ENCODE measurements at regions not wholly inside any gene's neighbourhood (a gene's known extent, or its start where the extent isn't known, plus 50 kb on each side); places are given as distances from the start of the nearest gene placed in this dataset.

DNA sequence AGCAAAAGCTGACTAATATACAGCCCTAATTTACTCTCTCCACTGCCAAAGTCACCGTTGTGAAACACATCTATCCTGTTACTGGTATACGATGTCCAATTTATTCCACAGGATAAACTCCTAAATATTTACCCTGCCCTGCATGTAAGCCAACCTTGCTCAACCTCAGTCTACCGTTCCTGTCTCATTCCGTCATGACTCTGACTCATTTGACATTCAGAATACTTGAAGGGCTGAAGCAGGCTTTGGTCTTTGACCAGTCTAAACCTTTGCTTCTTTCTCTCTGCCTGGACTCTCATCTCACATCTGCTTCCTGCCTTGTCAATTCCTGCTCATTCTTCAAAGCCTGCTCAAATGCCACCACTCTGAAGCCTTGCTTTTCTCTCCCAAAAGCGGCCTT lies 157.5 kb downstream of the SCP2D1 start:
- Histone ChIP-seq H3K27ac (ENCODE audit: low read length) (no peak overlapping the region), H3K9me3 (ENCODE audit: control insufficient read depth, low read length) (no peaks in the 10 kb centered on the region), H3K4me3 (ENCODE audit: low read length) (no peak overlapping the region), H3K27me3 (ENCODE audit: control insufficient read depth, insufficient read depth) (no peaks in the 10 kb centered on the region), H3K4me1 (ENCODE audit: control insufficient read depth, insufficient read depth, low read length) (peaks cover 2% of the 10 kb centered on the region)
- ATAC-seq (no peak), DNase-seq (no peak)
- 92% methylated on average over 5 of the region's 5 CpGs for WGBS
- intact Hi-C loops (cut with DNase I): no loop called here

- ATAC-seq: no peak
- intact Hi-C loops (cut with DNase I): no loop called here
- Histone ChIP-seq H3K4me3 (ENCODE audit: low read length) (no peak overlapping the region), H3K27ac (ENCODE audit: low read length) (no peak overlapping the region), H3K4me1 (ENCODE audit: control insufficient read depth, insufficient read depth, low read length) (peaks cover 2% of the 10 kb centered on the region), H3K27me3 (ENCODE audit: control insufficient read depth, insufficient read depth) (no peaks in the 10 kb centered on the region), H3K9me3 (ENCODE audit: control insufficient read depth, low read length) (no peaks in the 10 kb centered on the region)
- no peak for DNase-seq
- WGBS: 59% methylated on average over 2 of the region's 2 CpGs
Observed at GRCh38 chr20:18971574-18971973, 158.0 kb downstream of the SCP2D1 start.

GRCh38 chr20:18972251-18972876 lies 158.8 kb downstream of the SCP2D1 start:
- no peaks in the 10 kb centered on the region for H3K27me3 ChIP-seq (ENCODE audit: control insufficient read depth, insufficient read depth)
- DNase-seq (no peak), ATAC-seq (no peak)
- intact Hi-C loops (cut with DNase I): no loop called here
- WGBS: 78% methylated on average over 3 of the region's 3 CpGs
- H3K9me3 ChIP-seq (ENCODE audit: control insufficient read depth, low read length): no peaks in the 10 kb centered on the region
- no peak overlapping the region for H3K27ac ChIP-seq (ENCODE audit: low read length)
- peaks cover 2% of the 10 kb centered on the region for H3K4me1 ChIP-seq (ENCODE audit: control insufficient read depth, insufficient read depth, low read length)
- H3K4me3 ChIP-seq (ENCODE audit: low read length): no peak overlapping the region

DNA sequence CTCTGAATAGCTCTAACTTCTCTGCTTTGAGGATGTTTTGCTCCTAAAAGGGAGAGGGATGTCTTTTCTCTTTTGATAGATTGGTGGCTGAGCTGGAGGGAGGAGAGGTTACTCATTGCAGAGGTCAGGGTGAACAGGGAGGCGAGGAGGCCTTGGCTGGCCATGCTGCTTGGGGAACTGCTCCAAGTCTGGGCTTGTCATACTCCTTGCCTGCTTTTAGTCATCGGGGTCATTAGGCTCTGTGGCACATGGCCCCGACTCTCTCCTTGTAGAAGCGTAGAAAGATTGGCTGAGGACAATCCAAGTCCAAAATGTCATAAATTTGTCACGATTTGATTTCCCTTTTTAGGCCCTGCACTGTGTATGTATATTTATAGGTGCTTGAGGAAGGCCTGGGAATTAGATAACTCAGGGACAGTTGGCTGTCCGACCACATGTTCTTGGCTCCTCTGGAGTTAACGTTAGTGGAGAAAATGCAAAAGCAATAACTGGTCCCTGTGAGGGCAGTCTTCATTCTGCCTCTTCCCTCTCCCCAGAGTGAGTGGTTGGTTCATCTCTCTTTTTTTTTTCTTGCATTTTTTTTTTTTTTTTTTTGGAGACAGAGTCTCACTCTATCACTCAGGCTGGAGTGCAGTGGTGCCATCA lies 160.1 kb downstream of the SCP2D1 start:
- H3K27ac ChIP-seq (ENCODE audit: low read length): no peak overlapping the region
- no peaks in the 10 kb centered on the region for H3K9me3 ChIP-seq (ENCODE audit: control insufficient read depth, low read length)
- WGBS: 47% methylated on average over 7 of the region's 7 CpGs
- H3K4me3 ChIP-seq (ENCODE audit: low read length): no peak overlapping the region
- DNase-seq (peak; percentile 65 to 81 (median 72)), ATAC-seq (peak; percentile 89 to 92)
- peaks cover 2% of the 10 kb centered on the region for H3K4me1 ChIP-seq (ENCODE audit: control insufficient read depth, insufficient read depth, low read length)
- H3K27me3 ChIP-seq (ENCODE audit: control insufficient read depth, insufficient read depth): no peaks in the 10 kb centered on the region
- intact Hi-C loops (cut with DNase I): no loop called here

GRCh38 chr20:18974660-18975059 lies 161.1 kb downstream of the SCP2D1 start:
- WGBS: 76% methylated on average over 1 of the region's 1 CpG
- H3K4me3 ChIP-seq (ENCODE audit: low read length): no peak overlapping the region
- intact Hi-C loops (cut with DNase I): no loop called here
- no peaks in the 10 kb centered on the region for H3K27me3 ChIP-seq (ENCODE audit: control insufficient read depth, insufficient read depth)
- DNase-seq (no peak), ATAC-seq (no peak)
- no peak overlapping the region for H3K27ac ChIP-seq (ENCODE audit: low read length)
- H3K4me1 ChIP-seq (ENCODE audit: control insufficient read depth, insufficient read depth, low read length): peaks cover 2% of the 10 kb centered on the region
- H3K9me3 ChIP-seq (ENCODE audit: control insufficient read depth, low read length): no peaks in the 10 kb centered on the region

DNA sequence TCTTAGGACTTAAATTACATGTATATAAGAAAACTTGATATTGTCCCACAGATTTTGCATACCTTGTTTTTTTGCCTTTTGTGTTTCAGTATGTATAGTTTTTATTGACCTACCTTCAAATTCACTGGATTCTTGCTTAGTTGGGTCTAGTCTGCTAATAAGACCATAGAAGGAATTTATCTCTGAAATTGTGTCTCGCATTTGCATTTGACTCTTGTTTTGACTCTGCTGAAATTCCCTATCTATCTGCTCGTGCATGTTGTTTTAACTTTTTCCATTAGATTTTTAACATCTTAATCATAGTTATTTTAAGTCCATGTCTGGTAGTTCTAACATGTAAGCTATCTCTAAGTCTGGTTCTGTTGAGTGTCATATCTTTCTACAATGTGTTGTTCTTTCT lies 163.9 kb downstream of the SCP2D1 start:
- Histone ChIP-seq H3K27me3 (ENCODE audit: control insufficient read depth, insufficient read depth) (no peaks in the 10 kb centered on the region), H3K4me1 (ENCODE audit: control insufficient read depth, insufficient read depth, low read length) (no peaks in the 10 kb centered on the region), H3K27ac (ENCODE audit: low read length) (no peak overlapping the region), H3K9me3 (ENCODE audit: control insufficient read depth, low read length) (no peaks in the 10 kb centered on the region), H3K4me3 (ENCODE audit: low read length) (no peak overlapping the region)
- WGBS: 53% methylated on average over 2 of the region's 2 CpGs
- no peak for DNase-seq
- no peak for ATAC-seq
- intact Hi-C loops (cut with DNase I): no loop called here

- DNase-seq (no peak), ATAC-seq (no peak)
- no peaks in the 10 kb centered on the region for H3K4me1 ChIP-seq (ENCODE audit: control insufficient read depth, insufficient read depth, low read length)
- no peak overlapping the region for H3K4me3 ChIP-seq (ENCODE audit: low read length)
- no peak overlapping the region for H3K27ac ChIP-seq (ENCODE audit: low read length)
- 66% methylated on average over 2 of the region's 2 CpGs for WGBS
- H3K27me3 ChIP-seq (ENCODE audit: control insufficient read depth, insufficient read depth): no peaks in the 10 kb centered on the region
- intact Hi-C loops (cut with DNase I): no loop called here
- H3K9me3 ChIP-seq (ENCODE audit: control insufficient read depth, low read length): no peaks in the 10 kb centered on the region
Observed at GRCh38 chr20:18978311-18978710, 164.7 kb downstream of the SCP2D1 start.

DNA sequence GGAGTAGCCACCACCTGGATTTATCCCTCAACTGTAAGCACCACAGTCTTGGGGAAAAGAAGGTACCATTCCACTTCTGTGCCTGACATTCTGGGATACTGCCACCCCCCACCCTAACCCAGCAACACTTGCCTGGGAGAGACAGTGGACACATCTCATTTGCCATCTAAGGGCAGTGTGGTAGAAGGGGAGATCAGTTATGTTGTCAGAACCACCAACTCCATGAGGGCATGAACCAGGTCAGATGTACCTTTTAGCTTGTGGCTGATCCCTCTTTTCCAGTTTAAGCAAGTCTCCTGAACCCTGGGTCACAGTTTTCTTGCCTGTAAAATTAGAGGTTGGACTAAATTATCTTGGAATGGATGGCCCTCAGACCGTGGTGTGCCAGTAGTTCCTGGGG lies 165.5 kb downstream of the SCP2D1 start:
- Histone ChIP-seq H3K9me3 (ENCODE audit: control insufficient read depth, low read length) (no peaks in the 10 kb centered on the region), H3K4me1 (ENCODE audit: control insufficient read depth, insufficient read depth, low read length) (no peaks in the 10 kb centered on the region), H3K4me3 (ENCODE audit: low read length) (no peak overlapping the region), H3K27ac (ENCODE audit: low read length) (no peak overlapping the region), H3K27me3 (ENCODE audit: control insufficient read depth, insufficient read depth) (no peaks in the 10 kb centered on the region)
- ATAC-seq (no peak), DNase-seq (no peak)
- intact Hi-C loops (cut with DNase I): no loop called here
- WGBS: 35% methylated on average over 1 of the region's 1 CpG

DNA sequence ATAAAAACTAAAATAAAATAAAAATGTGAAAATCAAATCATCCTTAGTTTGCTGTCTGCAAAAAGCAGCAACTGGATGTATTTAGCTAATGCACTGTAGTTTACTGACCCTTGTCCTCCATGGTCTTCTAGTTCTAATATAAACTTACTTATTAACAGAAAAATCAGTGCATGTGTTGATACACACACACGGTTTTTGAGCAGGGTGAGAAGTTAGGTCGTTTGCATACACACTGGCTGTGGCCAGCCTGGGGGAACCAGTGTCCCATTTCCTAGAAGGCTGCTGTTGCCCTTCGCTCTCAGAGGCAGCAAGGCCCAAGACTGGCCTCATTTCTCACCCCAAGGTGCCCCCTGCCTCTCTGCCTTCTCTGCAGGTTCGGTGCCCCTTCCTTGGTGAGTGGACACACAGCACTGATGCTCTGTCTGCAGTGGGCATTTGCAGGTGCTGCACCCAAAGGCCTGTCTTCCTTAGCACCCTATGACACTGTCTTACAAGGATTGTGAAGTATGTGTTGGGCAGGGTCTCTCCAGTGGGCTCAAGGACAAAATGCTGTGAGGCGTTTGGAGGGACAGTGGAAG lies 168.5 kb downstream of the SCP2D1 start:
- Histone ChIP-seq H3K4me3 (ENCODE audit: low read length) (no peak overlapping the region), H3K27ac (ENCODE audit: low read length) (no peak overlapping the region), H3K4me1 (ENCODE audit: control insufficient read depth, insufficient read depth, low read length) (peaks cover 2% of the 10 kb centered on the region), H3K9me3 (ENCODE audit: control insufficient read depth, low read length) (no peaks in the 10 kb centered on the region), H3K27me3 (ENCODE audit: control insufficient read depth, insufficient read depth) (no peaks in the 10 kb centered on the region)
- ATAC-seq (no peak), DNase-seq (no peak)
- 67% methylated on average over 5 of the region's 5 CpGs for WGBS
- intact Hi-C loops (cut with DNase I): no loop called here

DNA sequence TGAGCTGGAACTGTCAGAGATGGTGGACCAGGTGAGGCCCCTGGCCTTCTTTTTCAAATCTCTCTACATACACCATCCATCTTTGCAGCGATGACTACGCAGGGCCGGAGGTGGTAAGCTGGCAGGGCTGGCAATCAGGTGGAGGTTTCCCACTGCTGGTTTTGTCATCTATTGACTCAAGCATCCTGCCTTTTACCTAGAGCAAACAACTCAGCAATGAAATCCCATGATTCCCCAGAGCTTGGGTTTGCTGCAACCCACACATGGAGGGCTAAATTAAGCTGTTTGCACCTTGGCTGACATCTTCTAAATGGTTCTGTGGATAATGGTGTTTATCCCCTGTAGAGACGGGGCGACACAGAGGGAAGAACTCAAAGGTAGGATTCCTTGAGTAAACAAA lies 170.2 kb downstream of the SCP2D1 start:
- DNase-seq: no peak
- Histone ChIP-seq H3K4me1 (ENCODE audit: control insufficient read depth, insufficient read depth, low read length) (peaks cover 2% of the 10 kb centered on the region), H3K9me3 (ENCODE audit: control insufficient read depth, low read length) (no peaks in the 10 kb centered on the region), H3K27ac (ENCODE audit: low read length) (no peak overlapping the region), H3K27me3 (ENCODE audit: control insufficient read depth, insufficient read depth) (no peaks in the 10 kb centered on the region), H3K4me3 (ENCODE audit: low read length) (no peak overlapping the region)
- WGBS: 88% methylated on average over 5 of the region's 5 CpGs
- no peak for ATAC-seq
- intact Hi-C loops (cut with DNase I): no loop called here

DNA sequence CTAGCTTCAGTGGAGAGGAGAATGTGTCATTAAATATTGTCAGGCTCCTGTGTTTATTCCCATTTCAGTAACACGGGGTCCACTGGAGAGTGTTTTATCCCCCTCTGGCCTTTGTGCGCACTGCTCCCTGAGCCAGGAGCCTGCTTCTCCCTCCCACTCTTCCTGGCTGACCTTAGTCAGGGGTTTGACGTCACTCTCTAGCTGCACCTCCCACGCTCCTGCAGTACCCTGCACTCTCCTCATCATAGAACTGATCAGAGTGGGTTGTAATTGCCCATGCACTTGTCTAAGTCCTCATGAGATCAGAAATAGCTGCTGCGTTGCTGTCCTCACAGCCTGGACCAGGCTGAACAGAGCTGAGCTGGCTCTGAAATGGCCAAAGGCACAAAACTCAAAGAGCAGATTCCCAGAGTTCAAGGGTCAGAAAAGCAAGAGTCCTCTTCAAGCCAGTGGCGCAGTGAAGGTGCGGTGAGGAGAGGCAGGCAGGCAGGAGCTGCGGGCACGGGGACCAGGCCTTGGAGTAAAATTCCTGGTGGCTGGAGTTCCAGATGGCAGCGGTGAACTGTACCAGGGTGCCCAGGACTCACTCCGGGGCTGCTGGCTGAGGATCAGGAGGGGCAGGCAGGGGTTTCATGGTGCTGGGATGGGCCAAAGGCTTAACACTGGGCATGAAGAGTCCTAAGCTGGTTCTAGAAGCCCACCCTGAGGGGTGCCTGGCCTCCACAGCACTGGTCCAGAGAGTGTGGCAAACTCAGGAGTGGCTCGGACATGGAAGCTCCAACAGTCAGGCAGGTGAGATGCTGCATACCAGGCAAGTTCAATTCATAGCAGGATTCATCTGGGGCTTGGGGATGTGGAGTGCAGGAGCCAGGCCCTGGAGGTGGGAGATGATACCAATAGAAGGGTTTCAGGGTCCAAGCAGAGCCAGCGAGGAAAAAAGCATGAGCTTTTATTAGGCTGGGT lies 170.9 kb downstream of the SCP2D1 start:
- WGBS: 70% methylated on average over 13 of the region's 13 CpGs
- peak; percentile 66 to 68 for ATAC-seq

More for the DNA sequence above, 170.9 kb downstream of the SCP2D1 start:
- intact Hi-C loops (cut with DNase I): no loop called here
- Histone ChIP-seq H3K27me3 (ENCODE audit: control insufficient read depth, insufficient read depth) (no peaks in the 10 kb centered on the region), H3K4me3 (ENCODE audit: low read length) (no peak overlapping the region), H3K27ac (ENCODE audit: low read length) (no peak overlapping the region), H3K4me1 (ENCODE audit: control insufficient read depth, insufficient read depth, low read length) (peaks cover 2% of the 10 kb centered on the region), H3K9me3 (ENCODE audit: control insufficient read depth, low read length) (no peaks in the 10 kb centered on the region)
- DNase-seq: peak in 2 of 3 donors; percentile 39 to 63
